ENCODE measurements at regions not wholly inside any gene's neighbourhood (a gene's known extent, or its start where the extent isn't known, plus 50 kb on each side); places are given as distances from the start of the nearest gene placed in this dataset.

GRCh38 chr7:115328018-115328417 is 406.1 kb downstream of the MDFIC start:
- Histone ChIP-seq H3K4me1 (ENCODE audit: control insufficient read depth in 2 of 2, insufficient read depth in 2 of 2, low read length in 2 of 2) (no peaks in the 10 kb centered on the region), H3K36me3 (replicated peaks in 1 of 2; ENCODE audit: control extremely low read depth in 1 of 2, control insufficient read depth in 1 of 2, extremely low read depth in 1 of 2, insufficient read depth in 2 of 2, low read length in 1 of 2) (no peaks in the 10 kb centered on the region), H3K27me3 (replicated peaks in 1 of 4; ENCODE audit: control extremely low read depth in 1 of 4, control insufficient read depth in 3 of 4, insufficient read depth in 4 of 4, low read length in 3 of 4) (no peaks in the 10 kb centered on the region), H3K4me2 (replicated peaks; ENCODE audit: low read depth, low read length, poor library complexity, severe bottlenecking) (no peak overlapping the region), H3K79me2 (ENCODE audit: control insufficient read depth, insufficient read depth, low read length) (no peaks in the 10 kb centered on the region), H3K9ac (ENCODE audit: low read length) (no peak overlapping the region), H3K9me3 (ENCODE audit: control extremely low read depth in 1 of 3, control insufficient read depth in 2 of 3, insufficient read depth in 1 of 3, low read length in 2 of 3) (no peaks in the 10 kb centered on the region), H3K4me3 (ENCODE audit: control extremely low read depth in 1 of 5, extremely low read depth in 1 of 5, insufficient read depth in 1 of 5, low read depth in 2 of 5, low read length in 4 of 5) (no peak overlapping the region), H4K20me1 (ENCODE audit: control insufficient read depth, insufficient read depth, low read length, poor library complexity, severe bottlenecking) (no peaks in the 10 kb centered on the region), H3K27ac (ENCODE audit: low read length in 2 of 2) (no peak overlapping the region), H2AFZ (ENCODE audit: insufficient read depth, low read depth, low read length, poor library complexity, severe bottlenecking) (no peak overlapping the region)
- DNase-seq: no peak
- POLR2A ChIA-PET: no interaction called here
- Mint-ChIP-seq H3K4me3 (no peak overlapping the region), H3K27ac (no peak overlapping the region), H3K4me1 (no peaks in the 10 kb centered on the region), H3K9me3 (ENCODE audit: insufficient read depth) (no peaks in the 10 kb centered on the region), H3K27me3 (no peaks in the 10 kb centered on the region)
- whole genome bisulfite sequencing (ENCODE audit: insufficient coverage): 82% methylated on average over 3 of the region's 3 CpGs
- ATAC-seq (ENCODE audit: low read depth): no peak
- CTCF ChIA-PET: no interaction called here
- intact Hi-C loops (cut with micrococcal nuclease): no loop called here
- TF ChIP-seq CTCF (IDR thresholded peaks at IDR 0.05): no peak
- TF ChIP-seq EZH2 (IDR thresholded peaks at IDR 0.05; ENCODE audit: borderline replicate concordance, insufficient read depth, low read depth, low read length, poor library complexity, severe bottlenecking): no peak

- Mint-ChIP-seq H3K4me1 (no peaks in the 10 kb centered on the region), H3K4me3 (no peak overlapping the region), H3K9me3 (ENCODE audit: insufficient read depth) (no peaks in the 10 kb centered on the region), H3K27ac (no peak overlapping the region), H3K27me3 (no peaks in the 10 kb centered on the region)
- ChIA-PET CTCF (no interaction called here), POLR2A (no interaction called here)
- Histone ChIP-seq H2AFZ (ENCODE audit: insufficient read depth, low read depth, low read length, poor library complexity, severe bottlenecking) (no peak overlapping the region), H3K4me1 (ENCODE audit: control insufficient read depth in 2 of 2, insufficient read depth in 2 of 2, low read length in 2 of 2) (no peaks in the 10 kb centered on the region), H3K9ac (ENCODE audit: low read length) (no peak overlapping the region), H3K4me2 (replicated peaks; ENCODE audit: low read depth, low read length, poor library complexity, severe bottlenecking) (no peak overlapping the region), H4K20me1 (ENCODE audit: control insufficient read depth, insufficient read depth, low read length, poor library complexity, severe bottlenecking) (no peaks in the 10 kb centered on the region), H3K9me3 (ENCODE audit: control extremely low read depth in 1 of 3, control insufficient read depth in 2 of 3, insufficient read depth in 1 of 3, low read length in 2 of 3) (no peaks in the 10 kb centered on the region), H3K27me3 (replicated peaks in 1 of 4; ENCODE audit: control extremely low read depth in 1 of 4, control insufficient read depth in 3 of 4, insufficient read depth in 4 of 4, low read length in 3 of 4) (no peaks in the 10 kb centered on the region), H3K4me3 (ENCODE audit: control extremely low read depth in 1 of 5, extremely low read depth in 1 of 5, insufficient read depth in 1 of 5, low read depth in 2 of 5, low read length in 4 of 5) (no peak overlapping the region), H3K79me2 (ENCODE audit: control insufficient read depth, insufficient read depth, low read length) (no peaks in the 10 kb centered on the region), H3K27ac (ENCODE audit: low read length in 2 of 2) (no peak overlapping the region), H3K36me3 (replicated peaks in 1 of 2; ENCODE audit: control extremely low read depth in 1 of 2, control insufficient read depth in 1 of 2, extremely low read depth in 1 of 2, insufficient read depth in 2 of 2, low read length in 1 of 2) (no peaks in the 10 kb centered on the region)
- DNase-seq (no peak), ATAC-seq (ENCODE audit: low read depth) (no peak)
- TF ChIP-seq EZH2 (IDR thresholded peaks at IDR 0.05; ENCODE audit: borderline replicate concordance, insufficient read depth, low read depth, low read length, poor library complexity, severe bottlenecking): no peak
- TF ChIP-seq CTCF (IDR thresholded peaks at IDR 0.05): no peak
- intact Hi-C loops (cut with micrococcal nuclease): no loop called here
Observed at GRCh38 chr7:115327326-115327725, 405.4 kb downstream of the MDFIC start.
